ENCODE measurements at regions not wholly inside any gene's neighbourhood (a gene's known extent, or its start where the extent isn't known, plus 50 kb on each side); places are given as distances from the start of the nearest gene placed in this dataset.
"Not testable (repeated sequence)": the region's sequence is repeated elsewhere in the genome, so short reads cannot be mapped to it uniquely, and the experiment has no call there.

- not testable (repeated sequence) for TF ChIP-seq POLR2A, CTCF (IDR thresholded peaks at IDR 0.05)
Observed at GRCh38 chr22:48757135-48757534, 1070.5 kb downstream of the BRD1 start.
